Mesodermal cell (in vitro differentiated cells): ENCODE measurements at regions not wholly inside any gene's neighbourhood (a gene's known extent, or its start where the extent isn't known, plus 50 kb on each side); places are given as distances from the start of the nearest gene placed in this dataset.
"Not testable (repeated sequence)": the region's sequence is repeated elsewhere in the genome, so short reads cannot be mapped to it uniquely, and the experiment has no call there.

Experiments
- H3K27ac ChIP-seq: 2 replicates; pipeline ENCODE4 v1.7.0; 2013; ENCODE audit warnings: mild to moderate bottlenecking, low read depth, low read length, moderate library complexity; ENCODE audit not compliant: severe bottlenecking
- H3K36me3 ChIP-seq: 2 replicates; pipeline ENCODE4 v1.7.1; 2013; ENCODE audit warnings: mild to moderate bottlenecking, low read length, moderate library complexity; ENCODE audit not compliant: control insufficient read depth, insufficient read depth
- H3K4me1 ChIP-seq: one replicate; pipeline ENCODE4 v1.7.1; 2013; ENCODE audit warnings: mild to moderate bottlenecking, low read length; ENCODE audit not compliant: insufficient read depth, control insufficient read depth, poor library complexity, severe bottlenecking
- H3K4me3 ChIP-seq: 2 replicates; pipeline ENCODE4 v1.7.0; 2013; ENCODE audit warnings: low read length, control low read depth, mild to moderate bottlenecking; ENCODE audit not compliant: insufficient read depth, poor library complexity, severe bottlenecking; ENCODE audit errors: extremely low read depth
- H3K9me3 ChIP-seq: 2 replicates; pipeline ENCODE4 v1.7.1; 2013; ENCODE audit warnings: mild to moderate bottlenecking, low read length, moderate library complexity; ENCODE audit not compliant: control insufficient read depth
- WGBS, 2 experiments: methylation state at CpG; one replicate each; pipeline ENCODE4 v1.1.5; 2013; ENCODE audit warnings: missing lambda C conversion rate in 2 of 2; ENCODE audit not compliant: insufficient coverage in 2 of 2; 5-methylcytosine and 5-hydroxymethylcytosine counted together

DNA sequence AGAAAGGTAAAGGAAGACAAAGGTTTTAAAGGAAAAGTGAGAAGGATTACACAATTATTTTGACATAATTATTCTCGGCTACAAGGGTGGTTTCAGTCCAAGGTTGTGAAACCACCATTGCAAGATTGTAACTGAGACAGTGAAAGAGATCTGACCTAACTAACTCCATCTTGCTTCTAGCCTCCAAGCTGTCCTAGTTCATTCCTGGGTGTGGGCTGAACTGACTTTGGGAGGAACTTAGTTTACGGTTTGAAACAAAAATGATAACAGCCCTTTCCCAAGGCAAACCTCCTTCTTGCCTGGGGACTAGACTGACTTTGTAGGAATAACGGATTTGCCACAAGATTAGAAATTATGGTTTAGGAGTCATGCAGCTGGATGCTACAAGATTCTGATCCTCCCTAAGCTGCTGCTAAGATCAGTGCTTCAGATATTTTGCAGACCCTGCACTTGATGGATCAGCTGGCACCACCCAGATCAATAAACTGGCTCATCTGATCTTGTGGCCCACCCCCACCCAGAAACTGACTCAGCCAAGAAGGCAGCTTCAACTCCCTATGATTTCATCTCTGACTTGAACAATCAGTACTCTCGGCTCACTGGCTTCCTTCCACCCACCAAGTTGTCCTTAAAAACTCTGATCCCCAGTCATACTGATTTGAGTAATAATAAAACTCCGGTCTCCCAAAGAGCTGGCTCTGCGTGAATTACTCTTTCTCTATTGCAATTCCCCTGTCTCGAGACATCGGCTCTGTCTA is 57.7 kb upstream of the AADACL2 start:
- no peaks in the 10 kb centered on the region for H3K36me3 ChIP-seq
- no peaks in the 10 kb centered on the region for H3K4me1 ChIP-seq
- no peak overlapping the region for H3K4me3 ChIP-seq
- peaks cover 2% of the 10 kb centered on the region for H3K9me3 ChIP-seq
- H3K27ac ChIP-seq = no peak overlapping the region
- 92 to 97% methylated on average over 5 to 8 of the region's 8 CpGs for WGBS, 2 experiments

DNA sequence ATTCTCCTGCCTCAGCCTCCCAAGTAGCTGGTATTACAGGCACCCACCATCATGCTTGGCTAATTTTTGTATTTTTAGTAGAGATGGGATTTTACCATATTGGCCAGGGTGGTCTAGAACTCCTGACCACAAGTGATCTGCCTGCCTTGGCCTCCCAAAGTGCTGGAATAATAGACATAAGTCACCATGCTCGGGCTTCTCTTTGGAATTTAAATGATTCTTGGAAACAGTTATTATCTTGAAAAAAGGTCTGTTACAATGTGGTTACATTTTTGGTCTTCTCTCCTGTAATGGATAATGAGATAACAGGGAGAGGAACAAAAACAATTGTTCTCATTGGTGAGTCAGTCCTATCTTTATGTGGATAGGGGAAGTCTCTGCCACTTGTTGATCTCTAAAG is 59.8 kb upstream of the AADACL2 start:
- Histone ChIP-seq H3K27ac (no peak overlapping the region), H3K36me3 (no peaks in the 10 kb centered on the region), H3K9me3 (peaks cover under 1% of the 10 kb centered on the region), H3K4me3 (no peak overlapping the region), H3K4me1 (no peaks in the 10 kb centered on the region)
- 60 to 78% methylated on average over 1 of the region's 1 CpG for WGBS, 2 experiments

DNA sequence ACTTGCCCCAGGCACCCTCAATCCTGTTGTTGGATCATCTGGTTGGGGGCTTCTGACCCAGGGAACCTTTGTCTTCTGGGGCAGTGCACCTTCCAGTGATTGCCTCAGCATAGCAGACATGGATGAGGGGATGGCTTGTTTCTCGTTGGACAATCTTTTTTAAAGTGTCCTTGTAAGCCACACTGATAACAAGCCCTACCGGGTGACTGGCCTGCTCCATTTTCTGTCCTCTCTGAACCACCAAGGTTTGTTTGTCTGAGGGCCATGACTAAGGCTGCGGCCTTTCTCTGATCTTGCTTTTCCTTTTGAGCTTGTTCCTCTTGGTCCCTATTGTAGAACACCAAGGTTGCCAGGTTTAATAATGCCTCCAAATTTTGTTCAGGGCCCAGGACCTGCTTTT is 66.0 kb upstream of the AADACL2 start:
- not testable (repeated sequence) for H3K27ac ChIP-seq, H3K4me3 ChIP-seq, H3K9me3 ChIP-seq, H3K4me1 ChIP-seq, H3K36me3 ChIP-seq
- WGBS, 2 experiments = 75 to 83% methylated on average over 1 to 2 of the region's 3 CpGs

DNA sequence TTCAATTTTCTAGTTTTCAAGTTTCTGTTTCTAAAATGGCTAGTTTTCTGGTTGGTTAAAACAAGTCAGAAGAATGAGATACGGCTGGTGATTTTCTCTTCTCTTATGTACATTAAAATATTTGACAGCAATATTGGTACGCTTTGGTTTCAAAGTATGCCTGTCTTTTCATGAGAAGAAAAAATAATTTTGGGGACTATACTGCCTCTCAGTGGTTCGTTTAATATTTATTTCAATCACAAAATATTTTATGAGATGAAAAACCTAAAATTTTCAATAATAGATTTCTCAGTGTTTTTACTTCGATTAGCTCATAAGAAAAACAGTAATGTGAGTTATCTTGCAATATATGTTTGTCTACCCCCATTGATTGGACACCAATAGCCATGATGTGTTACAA is 72.8 kb upstream of the AADACL2 start:
- Histone ChIP-seq H3K9me3 (no peaks in the 10 kb centered on the region), H3K27ac (no peak overlapping the region), H3K4me3 (no peak overlapping the region), H3K4me1 (no peaks in the 10 kb centered on the region), H3K36me3 (no peaks in the 10 kb centered on the region)
- WGBS, 2 experiments = no CpG with 5 or more reads among the region's 4 CpGs

DNA sequence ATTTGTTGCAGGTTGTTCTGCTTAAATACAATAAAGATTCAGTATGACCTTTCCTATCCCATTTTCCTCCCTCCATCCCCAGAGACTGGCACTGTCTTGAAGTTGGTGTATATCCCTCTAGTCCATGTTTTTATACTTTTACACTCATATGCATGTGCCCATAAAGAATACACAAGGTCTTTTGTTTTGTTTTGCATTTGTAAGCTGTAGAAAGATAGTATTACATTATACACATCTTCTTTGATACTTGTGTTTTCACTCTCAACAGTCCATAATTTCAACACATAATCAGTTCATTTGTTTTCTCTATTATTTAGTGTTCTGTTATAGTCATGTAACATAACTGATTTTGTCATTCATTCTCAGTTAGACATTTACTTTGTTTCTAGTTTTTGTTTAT is 88.7 kb upstream of the AADACL2 start:
- Histone ChIP-seq H3K4me1 (no peaks in the 10 kb centered on the region), H3K27ac (no peak overlapping the region), H3K9me3 (no peaks in the 10 kb centered on the region), H3K36me3 (no peaks in the 10 kb centered on the region), H3K4me3 (no peak overlapping the region)

DNA sequence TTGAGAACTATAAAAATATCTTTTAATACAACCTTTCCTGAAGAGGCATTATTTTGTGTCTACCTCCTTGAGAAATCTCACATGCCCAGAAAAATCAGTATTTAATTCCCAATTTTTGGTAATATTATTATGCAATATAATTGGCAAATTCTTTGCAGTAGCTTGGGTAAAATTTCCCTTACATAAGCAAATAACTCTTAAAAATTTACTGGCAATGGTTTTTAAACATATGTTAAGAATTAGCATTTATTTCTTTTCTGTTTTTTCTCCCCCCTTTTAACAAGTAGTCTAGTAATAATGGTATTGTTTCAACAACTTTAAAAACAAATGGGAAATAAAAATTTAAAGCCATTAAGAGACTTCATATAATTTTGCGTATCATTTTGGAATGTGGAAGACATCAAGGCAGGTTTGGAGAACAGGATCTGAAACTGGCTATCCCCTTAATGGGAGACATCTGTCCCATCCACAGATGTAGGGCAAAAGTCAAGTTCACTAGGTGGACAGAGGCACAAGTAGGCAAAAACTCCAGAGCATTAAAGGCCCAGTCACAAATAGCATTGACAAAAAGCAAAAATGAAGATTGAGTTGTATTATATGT is 89.6 kb upstream of the AADACL2 start:
- no peak overlapping the region for H3K4me3 ChIP-seq
- peaks cover 2% of the 10 kb centered on the region for H3K4me1 ChIP-seq
- 100% methylated on average over 1 of the region's 1 CpG; no CpG with 5 or more reads in 1 of the 2 experiments for WGBS, 2 experiments
- no peaks in the 10 kb centered on the region for H3K9me3 ChIP-seq
- no peak overlapping the region for H3K27ac ChIP-seq
- H3K36me3 ChIP-seq = no peaks in the 10 kb centered on the region

DNA sequence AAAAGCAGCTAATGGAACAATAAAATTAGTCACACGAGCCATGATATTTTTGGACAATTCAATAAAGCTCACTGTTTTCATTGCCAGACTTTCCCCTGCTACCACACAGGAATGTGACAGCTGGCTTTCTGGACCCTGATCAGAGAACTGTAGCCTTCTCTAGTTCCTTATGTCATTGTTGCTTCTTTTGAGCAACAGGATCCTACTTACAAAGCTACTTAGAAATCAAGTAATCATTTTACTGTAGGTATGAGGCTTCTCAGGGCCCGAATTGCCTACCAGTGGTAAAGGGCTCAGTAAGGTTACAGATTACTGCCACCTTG is 94.3 kb upstream of the AADACL2 start:
- H3K9me3 ChIP-seq = no peaks in the 10 kb centered on the region
- H3K36me3 ChIP-seq = no peaks in the 10 kb centered on the region
- peaks cover 2% of the 10 kb centered on the region for H3K4me1 ChIP-seq
- 100% methylated on average over 2 of the region's 2 CpGs for WGBS, 2 experiments
- H3K27ac ChIP-seq = no peak overlapping the region
- H3K4me3 ChIP-seq = no peak overlapping the region

DNA sequence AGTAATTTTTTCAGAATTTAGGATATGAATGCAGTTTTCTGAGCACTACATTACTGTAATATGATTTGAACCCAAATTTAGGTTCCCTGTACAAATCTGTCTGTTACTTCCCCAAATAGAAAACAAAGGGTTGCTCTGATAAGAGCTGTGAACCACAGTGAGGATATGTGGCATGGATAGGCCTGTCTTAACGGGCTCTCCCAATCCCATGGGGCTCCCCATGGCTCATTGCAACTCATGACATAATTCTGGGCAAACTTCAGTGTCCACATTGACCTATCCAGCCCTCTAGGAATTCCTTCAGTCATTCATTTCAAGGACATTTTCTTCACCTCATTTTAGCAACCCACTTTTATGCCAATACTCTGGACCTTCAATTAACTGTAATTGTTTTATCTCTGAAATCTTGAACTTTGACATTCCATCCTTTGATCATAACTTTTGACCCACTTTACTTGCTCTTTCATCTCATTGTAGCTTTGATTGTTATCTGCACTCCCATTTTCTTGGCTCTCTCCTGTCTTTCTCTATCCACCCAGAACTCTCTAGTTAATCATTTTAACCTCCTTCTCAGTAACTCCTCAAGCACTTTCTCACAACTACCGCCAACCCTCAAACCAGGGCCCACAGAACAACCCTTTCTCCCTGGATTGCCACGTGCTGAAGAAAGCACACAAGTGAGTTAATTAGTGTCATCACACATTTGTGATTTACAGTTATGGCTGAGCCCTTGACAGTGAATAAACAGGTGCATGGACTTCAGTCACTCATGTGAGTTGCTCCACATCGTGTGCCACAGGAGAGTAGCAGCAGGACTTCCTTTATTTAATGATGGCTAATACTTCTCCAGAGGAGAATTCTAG is 94.9 kb upstream of the AADACL2 start:
- Histone ChIP-seq H3K36me3 (no peaks in the 10 kb centered on the region), H3K27ac (no peak overlapping the region), H3K9me3 (no peaks in the 10 kb centered on the region), H3K4me1 (peaks cover 2% of the 10 kb centered on the region), H3K4me3 (no peak overlapping the region)
- 92 to 93% methylated on average over 2 to 3 of the region's 4 CpGs for WGBS, 2 experiments

DNA sequence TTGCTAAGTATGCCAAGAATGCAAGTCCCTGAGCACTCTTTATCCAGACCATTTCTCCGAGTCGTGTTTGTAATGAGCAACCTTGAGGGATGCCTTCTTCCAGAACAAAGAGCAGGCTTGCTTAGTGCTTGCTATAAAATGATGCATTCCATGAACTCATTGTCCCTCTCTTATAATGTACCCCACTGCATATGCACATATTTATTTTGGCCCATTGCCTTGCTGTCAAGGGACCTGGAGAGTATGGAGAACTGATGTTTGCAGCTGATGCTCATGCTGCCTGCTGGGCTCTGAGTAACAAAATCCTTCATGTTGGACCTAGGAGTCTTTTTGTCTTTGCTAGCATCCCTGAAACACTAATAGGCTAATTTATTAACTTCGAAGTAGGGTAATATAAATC is 97.8 kb upstream of the AADACL2 start:
- 92 to 93% methylated on average over 2 of the region's 3 CpGs for WGBS, 2 experiments
- H3K4me3 ChIP-seq = no peak overlapping the region
- H3K9me3 ChIP-seq = no peaks in the 10 kb centered on the region
- H3K4me1 ChIP-seq = peaks cover 2% of the 10 kb centered on the region
- H3K36me3 ChIP-seq = no peaks in the 10 kb centered on the region
- no peak overlapping the region for H3K27ac ChIP-seq

DNA sequence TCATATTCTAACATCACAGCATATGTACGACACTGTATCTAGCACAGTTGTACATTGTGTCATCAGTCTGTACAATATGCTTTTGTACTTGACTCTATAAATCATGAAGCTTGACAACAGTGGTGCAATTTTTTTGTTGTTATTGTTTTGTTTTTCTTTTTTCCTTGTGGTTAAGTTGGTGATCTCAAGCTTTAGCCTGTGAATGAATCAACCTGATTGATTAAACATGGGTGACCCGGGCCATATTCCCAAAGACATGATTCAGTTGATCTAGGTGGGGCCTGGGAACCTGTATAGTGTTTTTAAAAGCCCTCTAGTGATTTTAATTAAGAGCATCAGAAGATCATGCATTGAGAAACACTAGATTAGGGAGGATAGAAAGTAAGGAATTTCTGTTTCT is 101.8 kb upstream of the AADACL2 start:
- Histone ChIP-seq H3K36me3 (no peaks in the 10 kb centered on the region), H3K9me3 (no peaks in the 10 kb centered on the region), H3K27ac (no peak overlapping the region), H3K4me3 (no peak overlapping the region), H3K4me1 (no peaks in the 10 kb centered on the region)
- WGBS, 2 experiments = 80% methylated on average over 1 of the region's 2 CpGs; no CpG with 5 or more reads in 1 of the 2 experiments
